ENCODE measurements at regions not wholly inside any gene's neighbourhood (a gene's known extent, or its start where the extent isn't known, plus 50 kb on each side); places are given as distances from the start of the nearest gene placed in this dataset.
A peak's percentile ranks its signal among the peaks of the same experiment; 100 is the strongest.
"Not testable (repeated sequence)": the region's sequence is repeated elsewhere in the genome, so short reads cannot be mapped to it uniquely, and the experiment has no call there.

DNA sequence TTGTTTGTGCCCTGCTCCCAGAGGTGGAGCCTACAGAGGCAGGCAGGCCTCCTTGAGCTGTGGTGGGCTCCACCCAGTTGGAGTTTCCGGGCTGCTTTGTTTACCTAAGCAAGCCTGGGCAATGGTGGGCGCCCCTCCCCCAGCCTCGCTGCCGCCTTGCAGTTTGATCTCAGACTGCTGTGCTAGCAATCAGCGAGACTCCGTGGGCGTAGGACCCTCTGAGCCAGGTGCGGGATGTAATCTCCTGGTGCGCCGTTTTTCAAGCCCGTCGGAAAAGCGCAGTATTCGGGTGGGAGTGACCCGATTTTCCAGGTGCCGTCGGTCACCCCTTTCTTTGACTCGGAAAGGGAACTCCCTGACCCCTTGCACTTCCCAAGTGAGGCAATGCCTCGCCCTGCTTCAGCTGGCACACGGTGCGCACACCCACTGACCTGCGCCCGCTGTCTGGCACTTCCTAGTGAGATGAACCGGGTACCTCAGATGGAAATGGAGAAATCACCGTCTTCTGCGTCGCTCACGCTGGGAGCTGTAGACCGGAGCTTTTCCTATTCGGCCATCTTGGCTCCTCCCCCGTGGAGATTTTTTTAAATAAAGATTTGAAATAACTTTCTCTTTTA is 189.2 kb upstream of the WSB1 start:
- DNase-seq: not testable (repeated sequence)

DNA sequence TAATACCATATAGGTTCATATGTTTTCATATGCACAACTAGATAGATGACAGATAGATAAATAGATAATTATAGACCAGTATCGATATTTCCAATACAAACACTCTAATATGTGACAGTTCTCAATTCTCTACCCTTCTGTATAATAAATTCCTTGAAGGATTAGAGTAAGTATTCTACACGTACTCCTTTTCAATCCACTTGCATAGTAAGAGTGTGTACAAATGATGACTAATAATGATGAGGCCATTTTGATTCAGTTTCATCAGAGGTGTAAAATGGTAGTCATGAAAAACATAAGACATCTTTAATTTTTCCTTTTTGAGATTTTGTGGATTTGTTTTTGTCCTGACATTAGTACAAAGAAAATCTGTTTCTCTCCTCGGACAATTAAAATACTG is 188.3 kb upstream of the WSB1 start:
- no peak for DNase-seq

DNA sequence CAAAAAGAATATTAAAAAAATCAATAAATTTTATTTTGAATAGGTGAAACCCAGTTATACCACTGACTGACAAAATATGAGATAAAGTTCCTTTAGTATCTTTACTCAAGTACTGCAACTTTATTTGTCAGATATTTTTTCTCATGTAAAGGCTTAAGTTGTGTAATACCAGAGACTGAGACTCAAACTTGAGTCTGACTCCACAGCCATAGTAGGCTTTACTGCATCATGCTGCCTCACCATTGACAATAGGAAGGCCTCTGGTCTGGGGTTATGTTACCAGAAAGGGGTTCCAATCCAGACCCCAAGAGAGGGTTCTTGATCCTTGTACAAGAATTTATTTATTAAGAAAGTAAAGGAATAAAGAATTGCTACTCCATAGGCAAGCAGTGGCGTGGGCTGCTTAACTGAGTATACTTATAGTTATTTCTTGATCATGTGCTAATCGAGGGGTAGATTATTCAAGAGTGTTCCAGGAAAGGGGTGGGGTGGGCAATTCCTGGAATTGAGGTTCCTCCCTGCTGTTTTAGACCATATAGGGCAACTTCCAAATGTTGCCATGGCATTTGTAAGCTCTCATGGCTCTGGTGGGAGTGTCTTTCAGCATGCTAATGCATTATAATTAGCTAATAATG is 187.4 kb upstream of the WSB1 start:
- no peak for DNase-seq

DNA sequence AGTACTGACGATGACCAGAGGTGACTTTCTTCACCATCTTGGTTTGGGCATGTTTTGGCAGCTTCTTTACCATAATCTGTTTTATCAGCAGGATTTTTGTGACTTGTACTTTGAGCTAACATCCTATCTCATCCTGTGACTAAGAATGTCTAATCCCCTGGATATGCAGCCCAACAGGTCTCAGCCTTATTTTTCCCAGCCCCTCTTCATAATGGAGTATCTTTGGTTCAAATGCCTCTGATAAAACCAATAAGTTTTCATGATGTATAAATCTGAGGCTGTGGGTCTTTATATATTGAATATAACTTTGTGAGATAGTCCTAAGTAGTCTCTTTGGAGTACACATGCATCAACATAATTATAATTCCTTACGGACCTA is 186.9 kb upstream of the WSB1 start:
- no peak for DNase-seq

DNA sequence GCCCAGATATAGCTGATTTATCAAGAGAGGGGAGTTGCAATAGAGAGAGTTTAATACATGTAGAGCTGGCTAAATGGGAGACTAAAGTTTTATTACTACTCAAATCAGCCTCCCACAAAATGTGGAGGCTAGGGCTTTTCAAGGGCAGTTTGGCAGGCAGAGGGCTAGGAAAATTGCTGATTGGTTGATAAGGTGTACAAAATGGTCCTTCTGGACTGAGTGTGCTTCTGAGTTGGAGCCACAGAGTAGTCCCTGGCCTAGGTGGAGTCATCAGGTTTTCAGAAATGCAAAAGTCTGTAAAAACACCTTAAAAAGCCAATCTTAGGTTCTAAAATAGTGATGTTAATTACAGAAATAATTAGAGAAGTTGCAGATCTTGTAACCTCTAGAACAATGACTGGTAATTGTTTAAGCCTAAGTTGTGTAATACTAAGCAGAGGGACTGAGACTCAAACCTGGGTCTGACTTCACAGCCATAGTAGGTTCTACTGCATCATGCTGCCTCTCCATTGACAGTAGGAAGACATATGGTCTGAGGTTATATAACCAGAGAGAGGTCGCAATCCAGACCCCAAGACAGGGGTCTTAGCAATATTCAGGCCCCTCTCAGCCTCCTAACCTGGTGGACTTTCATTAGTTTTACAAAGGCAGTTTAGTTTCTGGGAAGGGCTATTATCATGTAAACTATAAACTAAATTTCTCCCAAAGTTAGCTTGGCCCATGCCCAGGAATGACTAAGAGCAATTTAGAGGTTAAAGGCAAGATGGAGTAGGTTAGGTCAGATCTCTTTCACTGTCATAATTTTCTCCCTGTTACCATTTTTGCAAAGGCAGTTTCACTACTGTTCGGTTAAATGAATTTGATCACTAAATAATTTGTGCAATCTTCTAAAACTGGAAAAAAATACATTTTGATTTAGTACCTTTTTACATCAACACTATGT is 186.3 kb upstream of the WSB1 start:
- DNase-seq: not testable (repeated sequence)

DNA sequence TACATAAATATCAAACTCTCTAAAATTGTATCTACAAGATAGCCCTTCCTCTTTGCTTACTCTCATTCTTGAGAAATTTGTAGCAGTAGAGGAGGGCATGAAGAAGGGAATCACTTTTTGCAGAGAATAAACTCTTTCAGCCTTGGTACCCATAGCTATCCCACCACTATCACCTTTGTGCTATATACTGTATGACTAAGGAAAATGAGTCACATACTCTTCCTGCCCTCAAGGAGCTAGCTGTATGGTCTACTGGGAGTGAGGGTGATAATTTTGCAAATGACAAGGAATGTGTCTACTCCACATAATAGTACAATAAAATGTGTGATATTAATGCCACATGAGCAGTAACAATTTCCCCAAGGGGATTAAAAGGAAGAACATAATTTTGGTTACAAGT is 184.6 kb upstream of the WSB1 start:
- DNase-seq: no peak

DNA sequence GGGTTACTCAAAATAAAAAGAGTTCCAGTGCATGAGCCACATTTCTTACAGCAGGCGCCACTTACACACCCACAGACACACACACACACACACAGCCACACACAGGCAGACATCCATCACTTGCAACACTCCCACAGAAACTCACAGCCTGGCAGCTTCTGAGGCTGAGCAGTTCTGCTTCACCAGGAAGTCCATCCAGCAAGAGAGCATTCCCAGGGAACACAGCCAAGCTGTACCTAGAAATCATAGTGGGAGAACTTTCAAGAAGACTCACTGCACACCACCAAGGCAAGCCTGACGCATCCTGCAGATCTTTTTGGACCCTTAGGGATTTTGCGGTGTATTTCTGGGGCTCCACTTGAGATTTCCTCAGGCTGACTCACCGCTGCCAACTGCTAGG is 140.9 kb upstream of the WSB1 start:
- no peak for DNase-seq

DNA sequence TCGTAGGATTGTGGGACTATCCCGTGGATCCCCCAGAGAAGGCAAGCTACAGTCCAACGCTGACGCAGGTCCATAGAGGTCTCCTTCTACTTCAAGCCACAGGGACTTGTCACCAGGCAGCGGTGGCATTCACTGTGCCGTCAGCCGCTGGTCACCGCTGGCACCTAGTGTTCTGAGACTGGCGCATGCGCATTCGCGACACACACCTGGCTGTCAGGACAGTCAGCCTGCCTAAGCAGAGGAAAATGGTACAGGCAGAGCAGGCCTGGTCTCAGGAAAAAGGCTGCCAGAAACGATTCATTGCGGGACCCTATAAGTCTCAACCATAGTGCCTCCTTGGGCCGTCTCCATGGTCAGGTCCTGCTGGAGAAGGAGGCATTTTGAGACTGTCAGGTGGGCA is 138.0 kb upstream of the WSB1 start:
- no peak for DNase-seq

DNA sequence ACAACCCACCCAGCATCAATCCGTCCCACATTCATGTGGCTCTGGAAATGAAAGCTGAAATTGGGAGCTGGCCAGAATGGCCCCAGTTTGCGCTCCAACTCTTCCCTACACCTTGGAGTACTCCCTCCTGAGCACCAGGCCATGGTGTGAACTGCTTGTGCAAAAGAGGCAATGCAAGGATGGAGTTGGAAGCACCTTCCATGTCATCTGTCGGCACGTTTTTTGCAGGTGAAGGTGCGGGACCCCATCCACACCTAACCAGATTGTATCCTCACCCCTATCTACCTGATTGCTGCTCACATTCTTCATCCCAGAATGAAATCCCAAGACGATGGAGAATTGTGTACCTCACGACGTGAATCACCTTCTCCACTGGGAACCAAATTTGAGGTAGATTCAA is 136.6 kb upstream of the WSB1 start:
- no peak for DNase-seq

DNA sequence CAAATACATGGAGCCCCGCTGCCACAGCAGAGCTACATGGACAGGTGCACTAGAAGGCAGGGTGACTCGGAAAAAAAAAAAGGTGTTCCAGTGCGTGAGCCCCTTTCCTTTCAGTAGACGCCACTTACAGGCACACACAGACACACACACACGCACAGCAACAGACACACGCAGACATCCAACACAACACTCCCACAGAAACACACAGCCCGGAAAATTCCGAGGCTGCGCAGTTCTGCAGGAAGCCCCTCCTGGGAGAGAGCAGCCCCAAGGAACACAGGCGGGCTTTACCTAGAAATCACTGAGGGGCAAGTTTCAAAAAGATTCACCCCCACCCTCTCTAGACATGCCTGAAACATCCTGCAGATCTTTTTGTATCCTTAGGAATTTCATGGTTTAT is 136.0 kb upstream of the WSB1 start:
- DNase-seq: no peak

DNA sequence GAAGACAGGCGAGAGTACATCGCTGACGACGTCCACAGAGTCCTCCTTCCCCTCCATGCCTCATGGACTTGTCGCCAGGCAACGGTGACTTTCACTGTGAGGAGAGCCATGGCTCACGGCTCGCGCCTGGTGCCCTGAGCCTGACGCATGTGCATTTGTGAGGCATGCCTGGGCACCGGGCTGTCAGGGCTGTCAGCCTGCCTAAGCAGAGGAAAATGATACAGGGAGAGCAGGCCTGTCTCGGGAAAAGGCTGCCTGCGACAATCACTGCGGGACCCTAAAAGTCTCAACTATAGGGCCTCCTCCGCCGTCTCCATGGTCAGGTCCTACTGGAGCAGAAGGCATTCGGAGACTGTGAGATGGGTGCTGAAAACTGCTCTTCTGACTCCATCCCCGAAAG is 135.5 kb upstream of the WSB1 start:
- DNase-seq: no peak

DNA sequence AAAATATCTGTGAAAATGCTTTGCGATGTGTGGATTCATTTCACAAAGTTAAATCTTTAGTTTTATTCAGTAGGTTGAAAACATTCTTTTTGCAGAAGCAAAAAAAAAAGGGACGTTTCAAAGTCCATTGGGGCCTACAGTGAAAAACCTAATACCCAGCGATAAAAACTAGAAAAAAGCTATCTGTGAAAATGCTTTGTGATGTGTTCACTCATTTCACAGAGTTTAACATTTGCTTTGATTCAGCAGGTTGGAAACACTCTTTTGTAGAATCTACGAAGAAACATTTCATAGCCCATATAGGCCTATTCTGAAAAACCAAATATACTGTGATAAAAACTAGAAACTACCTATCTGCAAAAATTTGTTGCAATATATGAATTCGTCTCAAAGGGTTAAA is 113.6 kb upstream of the WSB1 start:
- DNase-seq: no peak

DNA sequence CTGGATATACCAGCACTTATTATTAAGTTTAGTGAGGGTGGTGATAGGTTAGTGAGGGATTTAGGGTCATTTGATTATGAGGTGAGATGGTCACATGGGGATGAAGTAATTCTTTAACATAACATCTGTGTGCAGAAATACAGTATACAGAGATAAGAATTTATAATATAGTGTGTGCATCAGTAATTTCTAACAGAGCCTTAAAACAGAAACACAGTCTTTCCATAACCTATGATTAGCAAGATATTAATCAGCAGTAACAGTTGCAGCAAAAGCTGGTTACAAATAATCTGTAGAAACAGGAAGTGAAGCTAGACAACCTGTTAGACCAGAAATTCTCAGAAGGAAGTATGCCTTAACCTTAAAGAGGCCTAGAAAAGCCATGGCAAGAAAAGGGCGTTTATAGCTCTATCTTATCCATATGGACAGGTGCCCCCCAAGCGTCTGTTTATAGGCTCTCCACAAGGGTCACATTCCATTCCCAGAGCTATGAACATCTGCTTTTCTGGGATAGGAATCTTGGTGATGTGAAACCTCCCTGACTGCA is 112.5 kb upstream of the WSB1 start:
- DNase-seq: not testable (repeated sequence)

DNA sequence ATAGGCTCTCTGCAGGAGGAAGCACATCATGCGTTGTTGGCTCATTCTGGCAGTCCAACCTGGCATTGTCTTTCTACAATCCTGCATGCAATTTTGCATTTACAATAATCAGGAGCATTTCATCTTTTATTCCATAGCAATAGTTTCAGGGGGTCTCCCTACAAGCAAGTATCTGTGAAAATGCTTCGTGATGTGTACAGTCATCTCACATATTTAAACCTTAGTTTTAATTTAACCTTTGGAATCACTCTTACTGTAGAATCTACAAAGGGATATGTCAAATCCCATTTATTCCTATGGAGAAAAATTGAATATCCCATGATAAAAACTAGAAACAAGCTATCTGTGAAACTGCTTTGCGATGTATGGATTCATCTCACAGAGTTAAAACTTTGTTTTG is 112.0 kb upstream of the WSB1 start:
- no peak for DNase-seq

DNA sequence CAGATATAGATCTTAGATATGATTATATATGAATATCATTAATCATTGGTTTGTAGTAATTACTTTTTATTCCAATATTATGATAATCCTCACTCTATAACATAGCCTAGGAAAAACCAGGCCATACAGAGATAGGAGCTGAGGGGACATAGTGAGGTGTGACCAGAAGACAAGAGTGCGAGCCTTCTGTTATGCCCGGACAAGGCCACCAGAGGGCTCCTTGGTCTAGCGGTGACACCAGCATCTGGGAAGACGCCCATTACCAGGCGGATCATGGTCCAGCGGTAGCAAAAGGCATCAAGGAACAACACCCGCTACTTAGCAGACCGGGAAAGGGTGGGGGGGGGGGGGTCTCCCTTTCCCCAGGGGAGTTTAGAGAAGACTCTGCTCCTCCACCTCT is 96.4 kb upstream of the WSB1 start:
- DNase-seq: peak in 1 of 2 donors; percentile 41

DNA sequence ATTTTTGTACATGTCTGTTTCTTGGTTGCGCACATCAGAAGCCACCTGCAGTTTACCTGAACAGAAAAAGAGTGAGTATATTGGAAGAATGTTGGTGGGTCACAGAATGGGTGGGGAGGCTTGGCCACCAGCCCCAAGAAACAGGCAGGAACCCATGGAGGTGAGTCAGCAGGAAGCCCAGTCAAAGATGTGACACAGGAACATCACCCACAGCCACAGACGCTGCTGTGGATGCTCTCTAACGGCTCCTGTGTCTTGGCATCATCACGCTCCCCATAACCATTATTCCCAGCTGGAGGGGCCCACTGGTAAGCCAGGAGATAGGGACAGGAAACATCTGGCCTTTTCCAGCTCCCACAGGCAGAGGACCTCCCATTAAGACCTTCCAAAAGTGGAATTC is 94.0 kb upstream of the WSB1 start:
- no peak for DNase-seq

DNA sequence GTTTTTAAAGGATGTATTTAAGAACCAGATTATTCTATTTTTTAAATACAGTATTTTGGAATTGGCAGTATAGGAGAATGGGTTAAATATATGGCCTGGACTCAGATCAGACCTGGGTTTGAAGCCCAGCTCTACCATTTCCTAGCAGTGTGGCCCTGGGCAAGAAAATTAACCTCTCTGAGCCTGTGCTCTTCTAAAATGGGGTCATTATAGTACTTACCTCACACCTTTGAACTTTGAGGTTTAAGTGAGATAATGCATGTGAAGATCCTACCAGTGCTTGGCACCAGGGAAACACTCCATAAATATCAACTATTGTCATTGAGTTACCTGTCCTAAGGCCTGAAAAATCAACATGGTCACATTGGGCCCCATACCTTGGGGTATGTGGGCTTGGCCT is 93.4 kb upstream of the WSB1 start:
- DNase-seq: no peak

DNA sequence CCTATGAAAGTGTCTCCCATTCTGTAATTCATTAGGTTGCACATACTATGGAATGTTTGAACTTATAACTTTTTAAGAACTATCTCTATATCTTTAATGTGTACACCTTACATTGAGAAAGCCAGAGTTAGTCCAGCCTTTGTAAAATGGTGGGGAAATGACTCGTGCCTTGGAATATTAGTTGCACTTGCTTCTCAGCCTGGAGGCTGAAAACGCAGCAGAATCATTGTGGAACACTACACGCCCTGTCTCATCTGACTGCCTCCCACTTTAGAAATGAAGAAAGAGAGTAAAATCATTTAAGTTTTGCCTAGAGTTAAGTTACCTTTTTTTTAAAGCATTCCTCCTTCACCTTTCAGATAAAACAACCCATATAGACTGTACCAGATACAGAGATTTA is 90.7 kb upstream of the WSB1 start:
- DNase-seq: no peak

DNA sequence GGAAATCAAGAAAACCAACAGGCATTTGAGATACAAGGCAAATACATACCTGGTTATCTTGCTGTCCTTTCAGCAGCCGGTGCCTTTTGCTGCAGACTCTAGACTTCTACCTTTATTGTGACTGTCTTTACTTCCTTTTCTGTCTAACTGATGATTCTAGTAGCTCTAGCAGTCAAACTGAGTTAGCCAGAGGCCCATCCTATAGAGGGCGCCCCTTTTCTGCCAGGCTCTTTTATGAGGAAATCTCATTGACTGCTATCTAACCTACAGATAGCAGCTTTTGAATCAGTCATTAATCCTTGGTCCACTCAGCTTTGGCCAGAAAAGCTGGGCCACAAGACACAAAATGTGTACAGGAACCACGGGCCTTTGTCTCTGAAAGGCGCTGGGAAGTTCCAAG is 87.5 kb upstream of the WSB1 start:
- peak in 1 of 2 donors; percentile 14 for DNase-seq

DNA sequence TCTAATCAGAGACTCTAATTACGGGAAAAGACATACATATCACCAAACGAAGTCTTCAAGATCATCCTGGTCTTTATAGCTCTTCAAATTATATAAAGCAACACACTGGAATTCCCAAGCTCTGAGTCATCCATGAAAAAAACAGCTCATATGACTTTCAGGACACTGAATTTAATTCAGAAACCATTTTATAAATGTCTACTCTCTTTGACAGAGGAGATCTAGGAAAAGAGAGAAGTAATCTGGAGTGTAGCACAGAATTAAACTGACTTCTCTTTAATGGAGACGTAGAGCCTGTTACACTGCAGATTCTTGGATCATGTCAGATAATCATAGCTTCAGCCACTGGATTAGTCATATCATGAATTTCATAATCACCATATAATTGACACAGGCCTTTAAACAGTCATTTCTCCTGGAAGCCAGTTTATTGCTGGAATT is 86.8 kb upstream of the WSB1 start:
- DNase-seq: no peak

DNA sequence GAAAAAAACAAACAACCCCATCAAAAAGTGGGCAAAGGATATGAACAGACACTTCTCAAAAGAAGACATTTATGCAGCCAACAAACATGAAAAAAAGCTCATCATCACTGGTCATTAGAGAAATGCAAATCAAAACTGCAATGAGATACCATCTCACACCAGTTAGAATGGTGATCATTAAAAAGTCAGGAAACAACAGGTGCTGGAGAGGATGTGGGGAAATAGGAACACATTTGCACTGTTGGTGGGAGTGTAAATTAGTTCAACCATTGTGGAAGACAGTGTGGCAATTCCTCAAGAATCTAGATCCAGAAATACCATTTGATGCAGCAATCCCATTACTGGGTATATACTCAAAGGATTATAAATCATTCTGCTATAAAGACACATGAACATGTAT is 85.5 kb upstream of the WSB1 start:
- DNase-seq: not testable (repeated sequence)

DNA sequence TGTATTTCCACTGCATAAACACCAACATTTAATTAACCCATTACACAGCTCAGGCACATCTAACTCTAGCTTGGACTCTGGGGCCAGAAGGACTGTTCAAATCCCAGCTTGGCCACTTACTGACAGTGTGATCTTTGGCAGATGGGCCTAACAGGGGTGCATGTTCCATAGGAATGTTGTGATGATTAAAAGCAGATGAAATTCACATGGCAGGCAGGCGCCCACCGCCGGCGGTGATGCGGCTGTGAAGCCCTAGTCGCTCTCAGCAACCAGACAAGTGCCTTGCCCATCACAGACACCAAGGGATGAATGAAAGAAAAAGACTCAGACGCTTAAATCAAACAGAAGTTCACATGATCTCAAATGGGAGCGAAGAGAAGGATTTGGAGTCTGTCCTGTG is 84.6 kb upstream of the WSB1 start:
- DNase-seq: no peak

DNA sequence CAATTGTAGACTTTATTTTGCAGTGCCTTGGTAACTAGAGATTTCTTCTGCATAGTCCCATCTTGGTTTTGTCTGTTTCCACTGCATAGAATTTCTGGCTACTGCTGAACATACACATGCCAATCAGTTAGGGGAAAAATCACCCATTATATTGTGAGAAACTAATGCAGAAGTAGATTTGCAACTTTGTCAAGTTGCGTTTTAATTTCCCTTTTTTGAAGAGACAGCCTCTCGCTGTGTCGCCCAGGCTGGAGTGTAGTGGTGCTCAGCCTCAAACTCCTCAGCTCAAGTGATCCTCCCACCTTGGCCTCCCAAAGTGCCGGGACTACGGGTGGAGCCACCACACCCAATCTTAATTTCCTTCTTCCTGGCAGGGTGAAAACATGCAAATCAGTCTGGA is 83.1 kb upstream of the WSB1 start:
- DNase-seq: not testable (repeated sequence)

DNA sequence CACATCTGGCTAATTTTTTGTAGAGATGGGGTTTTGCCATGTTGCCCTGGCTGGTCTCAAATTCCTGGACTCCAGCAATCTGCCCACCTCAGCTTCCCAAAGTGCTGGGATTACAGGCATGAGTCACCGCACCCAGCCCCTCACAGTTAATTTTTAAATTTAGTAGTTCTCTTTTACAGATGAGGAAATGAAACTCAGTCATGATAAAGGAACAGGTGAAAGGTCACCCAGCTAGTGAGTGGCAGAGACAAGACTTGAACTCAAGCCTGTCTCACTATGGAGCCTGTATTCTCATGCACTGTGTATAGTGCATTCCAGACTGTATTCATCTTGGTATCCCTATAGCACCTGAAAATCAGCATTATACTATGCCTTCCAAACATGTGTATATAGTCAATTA is 77.1 kb upstream of the WSB1 start:
- DNase-seq: peak in 1 of 2 donors; percentile 26
